GM21423 (cell line): ENCODE measurements at regions not wholly inside any gene's neighbourhood (a gene's known extent, or its start where the extent isn't known, plus 50 kb on each side); places are given as distances from the start of the nearest gene placed in this dataset.
"Not testable (repeated sequence)": the region's sequence is repeated elsewhere in the genome, so short reads cannot be mapped to it uniquely, and the experiment has no call there.

Source experiments
- ATAC-seq: cut with Tn5 transposase; IDR thresholded peaks from one replicate; pipeline ENCODE4 v1.9.1; 2021; ENCODE audit warnings: mild to moderate bottlenecking, moderate library complexity; ENCODE audit not compliant: unreplicated experiment

GRCh38 chr3:99322551-99322950, 315.8 kb upstream of the COL8A1 start:
- no peak for ATAC-seq

- ATAC-seq = no peak
Measured at GRCh38 chr3:99321261-99321660, 317.1 kb upstream of the COL8A1 start.

GRCh38 chr3:99319961-99320360, 318.4 kb upstream of the COL8A1 start:
- ATAC-seq = no peak

- ATAC-seq = no peak
Measured at GRCh38 chr3:99319450-99319849, 318.9 kb upstream of the COL8A1 start.

GRCh38 chr3:99317201-99317600, 321.2 kb upstream of the COL8A1 start:
- ATAC-seq = no peak

- no peak for ATAC-seq
Measured at GRCh38 chr3:99315896-99316295, 322.5 kb upstream of the COL8A1 start.

GRCh38 chr3:99313485-99313884, 324.9 kb upstream of the COL8A1 start:
- ATAC-seq = no peak

GRCh38 chr3:99298661-99299060, 339.7 kb upstream of the COL8A1 start:
- no peak for ATAC-seq

GRCh38 chr3:99295836-99296235, 342.6 kb upstream of the COL8A1 start:
- no peak for ATAC-seq

- ATAC-seq = not testable (repeated sequence)
Measured at GRCh38 chr3:99294092-99294491, 344.3 kb upstream of the COL8A1 start.

- ATAC-seq = no peak
Measured at GRCh38 chr3:99287876-99288275, 350.5 kb upstream of the COL8A1 start.

- ATAC-seq = no peak
Measured at GRCh38 chr3:99286266-99286845, 352.0 kb upstream of the COL8A1 start.

- ATAC-seq = no peak
Measured at GRCh38 chr3:99269606-99270351, 368.3 kb upstream of the DCBLD2 start.

GRCh38 chr3:99256788-99257187, 355.3 kb upstream of the DCBLD2 start:
- ATAC-seq = no peak

- no peak for ATAC-seq
Measured at GRCh38 chr3:99253963-99254355, 352.5 kb upstream of the DCBLD2 start.

GRCh38 chr3:99250821-99251355, 349.4 kb upstream of the DCBLD2 start:
- no peak for ATAC-seq

- ATAC-seq = no peak
Measured at GRCh38 chr3:99250272-99250671, 348.8 kb upstream of the DCBLD2 start.

- no peak for ATAC-seq
Measured at GRCh38 chr3:99249627-99250026, 348.1 kb upstream of the DCBLD2 start.

- ATAC-seq = no peak
Measured at GRCh38 chr3:99248913-99249312, 347.4 kb upstream of the DCBLD2 start.

- no peak for ATAC-seq
Measured at GRCh38 chr3:99248130-99248529, 346.6 kb upstream of the DCBLD2 start.

- no peak for ATAC-seq
Measured at GRCh38 chr3:99246010-99246654, 344.6 kb upstream of the DCBLD2 start.

GRCh38 chr3:99242271-99242670, 340.8 kb upstream of the DCBLD2 start:
- ATAC-seq = no peak
